ENCODE measurements at regions not wholly inside any gene's neighbourhood (a gene's known extent, or its start where the extent isn't known, plus 50 kb on each side); places are given as distances from the start of the nearest gene placed in this dataset.

DNA sequence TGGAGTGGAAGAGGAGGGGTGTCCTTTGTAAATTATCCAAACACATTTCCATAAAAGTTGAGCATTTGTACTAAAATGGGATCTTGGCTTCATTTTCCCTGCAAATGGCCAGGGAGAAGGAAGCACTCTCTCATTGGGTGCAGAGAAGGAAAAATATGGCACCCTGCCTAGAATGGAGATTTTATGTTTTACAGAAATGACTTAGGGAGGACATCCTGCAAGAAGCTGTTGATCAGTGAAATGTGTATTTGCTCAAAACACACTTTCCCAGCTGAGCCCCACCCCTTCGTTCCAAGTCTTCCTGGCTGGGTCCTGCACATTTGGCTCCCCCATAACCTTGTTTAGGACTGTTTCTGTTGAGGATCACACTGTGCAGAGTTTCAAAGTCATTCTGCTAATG, 213.5 kb upstream of the TAPT1 start:
- no peaks in the 10 kb centered on the region for H3K36me3 ChIP-seq (ENCODE audit: control insufficient read depth, insufficient read depth, low read length)
- TF ChIP-seq, protein P1, sequence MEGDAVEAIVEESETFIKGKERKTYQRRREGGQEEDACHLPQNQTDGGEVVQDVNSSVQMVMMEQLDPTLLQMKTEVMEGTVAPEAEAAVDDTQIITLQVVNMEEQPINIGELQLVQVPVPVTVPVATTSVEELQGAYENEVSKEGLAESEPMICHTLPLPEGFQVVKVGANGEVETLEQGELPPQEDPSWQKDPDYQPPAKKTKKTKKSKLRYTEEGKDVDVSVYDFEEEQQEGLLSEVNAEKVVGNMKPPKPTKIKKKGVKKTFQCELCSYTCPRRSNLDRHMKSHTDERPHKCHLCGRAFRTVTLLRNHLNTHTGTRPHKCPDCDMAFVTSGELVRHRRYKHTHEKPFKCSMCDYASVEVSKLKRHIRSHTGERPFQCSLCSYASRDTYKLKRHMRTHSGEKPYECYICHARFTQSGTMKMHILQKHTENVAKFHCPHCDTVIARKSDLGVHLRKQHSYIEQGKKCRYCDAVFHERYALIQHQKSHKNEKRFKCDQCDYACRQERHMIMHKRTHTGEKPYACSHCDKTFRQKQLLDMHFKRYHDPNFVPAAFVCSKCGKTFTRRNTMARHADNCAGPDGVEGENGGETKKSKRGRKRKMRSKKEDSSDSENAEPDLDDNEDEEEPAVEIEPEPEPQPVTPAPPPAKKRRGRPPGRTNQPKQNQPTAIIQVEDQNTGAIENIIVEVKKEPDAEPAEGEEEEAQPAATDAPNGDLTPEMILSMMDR (IDR thresholded peaks at IDR 0.05; ENCODE audit: insufficient read depth, low read length, severe bottlenecking) = no peak
- DNase-seq (ENCODE audit: low read depth) (no peak), FAIRE-seq (no peak)
- H3K27me3 ChIP-seq (ENCODE audit: control insufficient read depth, insufficient read depth, low read length) = no peaks in the 10 kb centered on the region
- no peak overlapping the region for H3K4me3 ChIP-seq (ENCODE audit: low read depth, low read length)

DNA sequence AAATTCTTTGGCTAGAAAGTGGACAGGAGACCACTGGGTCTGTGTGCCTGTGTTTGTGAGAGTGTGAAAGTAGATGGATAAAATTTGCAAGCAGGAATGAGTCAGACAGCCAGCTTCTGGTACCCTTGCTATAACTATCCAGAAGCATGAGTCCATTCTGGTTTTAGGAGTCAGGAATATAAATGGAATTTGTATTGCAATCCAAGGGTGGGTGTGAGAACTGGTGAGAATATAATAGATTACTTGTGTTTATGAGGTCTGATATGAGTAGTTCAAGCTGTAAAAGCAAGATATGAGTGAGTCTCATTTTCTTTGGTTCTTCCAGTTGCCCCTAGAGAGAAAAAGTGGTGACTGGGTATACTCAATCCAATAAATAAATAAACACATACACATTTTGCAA, 212.7 kb upstream of the TAPT1 start:
- Histone ChIP-seq H3K4me3 (ENCODE audit: low read depth, low read length) (no peak overlapping the region), H3K27me3 (ENCODE audit: control insufficient read depth, insufficient read depth, low read length) (no peaks in the 10 kb centered on the region), H3K36me3 (ENCODE audit: control insufficient read depth, insufficient read depth, low read length) (no peaks in the 10 kb centered on the region)
- TF ChIP-seq, protein P1 (IDR thresholded peaks at IDR 0.05; ENCODE audit: insufficient read depth, low read length, severe bottlenecking) = no peak
- DNase-seq (ENCODE audit: low read depth) = no peak
- FAIRE-seq = no peak

DNA sequence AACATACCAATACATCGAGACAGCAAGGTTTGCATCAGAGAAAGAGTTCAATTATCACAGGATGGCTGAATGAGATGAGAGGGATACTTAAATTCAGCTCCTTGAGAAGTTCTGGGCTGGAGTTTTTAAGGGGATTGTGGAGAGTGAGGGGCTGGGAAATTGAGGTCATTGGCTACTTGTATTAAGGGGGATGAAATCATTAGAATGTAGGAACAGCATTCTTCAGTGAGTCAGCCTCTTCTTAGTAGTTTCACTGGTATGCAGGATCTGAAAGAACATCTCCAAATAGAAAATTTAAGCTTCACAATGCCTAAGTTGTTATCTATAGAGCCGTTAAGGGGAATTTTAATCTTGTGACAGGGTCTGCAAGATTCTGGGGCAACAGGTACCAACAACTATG, 211.6 kb upstream of the TAPT1 start:
- FAIRE-seq = no peak
- no peaks in the 10 kb centered on the region for H3K27me3 ChIP-seq (ENCODE audit: control insufficient read depth, insufficient read depth, low read length)
- TF ChIP-seq, protein P1 (IDR thresholded peaks at IDR 0.05; ENCODE audit: insufficient read depth, low read length, severe bottlenecking) = no peak
- peak; percentile 17 for DNase-seq (ENCODE audit: low read depth)
- no peaks in the 10 kb centered on the region for H3K36me3 ChIP-seq (ENCODE audit: control insufficient read depth, insufficient read depth, low read length)
- no peak overlapping the region for H3K4me3 ChIP-seq (ENCODE audit: low read depth, low read length)

DNA sequence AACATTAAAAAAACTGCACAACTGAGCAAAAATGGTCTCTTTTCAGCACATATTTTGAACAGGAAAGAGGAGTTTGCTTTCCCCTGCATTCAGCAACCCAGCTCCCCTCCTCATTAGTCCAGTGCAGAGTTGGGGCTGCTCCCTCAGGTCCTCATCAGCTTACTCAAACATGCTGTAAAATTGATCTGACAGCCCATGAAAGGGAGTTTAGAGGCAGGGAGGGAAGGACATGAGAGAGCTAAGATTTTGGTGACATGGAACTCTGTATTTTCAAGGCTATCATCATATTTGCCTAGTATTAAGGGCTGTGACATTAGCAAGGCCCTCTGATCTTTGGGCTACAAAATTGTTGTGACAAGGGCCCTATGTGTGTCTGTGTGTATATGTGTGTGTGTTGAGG, 205.6 kb upstream of the TAPT1 start:
- no peak overlapping the region for H3K4me3 ChIP-seq (ENCODE audit: low read depth, low read length)
- FAIRE-seq = no peak
- TF ChIP-seq, protein P1 (IDR thresholded peaks at IDR 0.05; ENCODE audit: insufficient read depth, low read length, severe bottlenecking) = no peak
- no peak for DNase-seq (ENCODE audit: low read depth)
- no peaks in the 10 kb centered on the region for H3K27me3 ChIP-seq (ENCODE audit: control insufficient read depth, insufficient read depth, low read length)
- H3K36me3 ChIP-seq (ENCODE audit: control insufficient read depth, insufficient read depth, low read length) = no peaks in the 10 kb centered on the region

DNA sequence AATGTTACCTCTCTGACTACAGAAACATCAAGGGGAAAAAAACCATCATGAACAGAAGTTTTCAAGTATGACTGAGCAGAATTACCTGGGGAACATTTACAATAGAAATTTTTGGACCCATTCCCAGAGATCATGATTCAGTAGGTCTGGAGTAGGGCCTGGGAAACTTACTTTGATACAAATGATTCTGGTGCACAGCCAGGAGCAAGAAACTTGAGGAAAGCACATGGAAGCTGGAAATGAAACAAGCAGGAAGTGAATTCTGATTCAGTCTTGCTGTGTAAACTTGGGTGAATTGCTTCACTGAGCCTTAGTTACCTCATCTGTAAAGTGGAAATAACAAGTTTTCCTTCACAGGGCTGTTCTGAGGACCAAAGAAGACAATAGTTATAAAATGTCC, 192.5 kb upstream of the TAPT1 start:
- TF ChIP-seq, protein P1 (IDR thresholded peaks at IDR 0.05; ENCODE audit: insufficient read depth, low read length, severe bottlenecking) = no peak
- FAIRE-seq (peak; percentile 91), DNase-seq (ENCODE audit: low read depth) (peak; percentile 91)
- Histone ChIP-seq H3K4me3 (ENCODE audit: low read depth, low read length) (no peak overlapping the region), H3K36me3 (ENCODE audit: control insufficient read depth, insufficient read depth, low read length) (no peaks in the 10 kb centered on the region), H3K27me3 (ENCODE audit: control insufficient read depth, insufficient read depth, low read length) (no peaks in the 10 kb centered on the region)

DNA sequence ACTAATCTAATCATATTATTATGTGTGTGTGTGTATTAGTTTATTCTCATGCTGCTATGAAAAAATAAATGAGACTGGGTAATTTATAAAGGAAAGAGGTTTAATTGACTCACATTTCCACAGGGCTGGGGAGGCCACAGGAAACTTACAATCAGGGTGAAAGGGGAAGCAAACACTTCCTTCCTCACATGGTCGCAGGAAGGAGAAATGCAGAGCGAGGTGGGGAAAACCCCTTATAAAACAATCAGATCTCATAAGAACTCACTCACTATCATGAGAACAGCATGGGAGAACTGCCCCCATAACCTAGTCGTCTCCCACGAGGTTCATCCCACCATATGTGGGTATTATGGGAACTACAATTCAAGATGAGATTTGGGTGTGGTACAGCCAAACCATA, 190.9 kb upstream of the TAPT1 start:
- TF ChIP-seq, protein P1 (IDR thresholded peaks at IDR 0.05; ENCODE audit: insufficient read depth, low read length, severe bottlenecking) = no peak
- no peaks in the 10 kb centered on the region for H3K27me3 ChIP-seq (ENCODE audit: control insufficient read depth, insufficient read depth, low read length)

More for the DNA sequence above, 190.9 kb upstream of the TAPT1 start:
- H3K4me3 ChIP-seq (ENCODE audit: low read depth, low read length) = no peak overlapping the region
- no peaks in the 10 kb centered on the region for H3K36me3 ChIP-seq (ENCODE audit: control insufficient read depth, insufficient read depth, low read length)
- DNase-seq (ENCODE audit: low read depth) = no peak
- no peak for FAIRE-seq

Measured in bronchial epithelial cell (primary cell).